ENCODE measurements at regions not wholly inside any gene's neighbourhood (a gene's known extent, or its start where the extent isn't known, plus 50 kb on each side); places are given as distances from the start of the nearest gene placed in this dataset.

DNA sequence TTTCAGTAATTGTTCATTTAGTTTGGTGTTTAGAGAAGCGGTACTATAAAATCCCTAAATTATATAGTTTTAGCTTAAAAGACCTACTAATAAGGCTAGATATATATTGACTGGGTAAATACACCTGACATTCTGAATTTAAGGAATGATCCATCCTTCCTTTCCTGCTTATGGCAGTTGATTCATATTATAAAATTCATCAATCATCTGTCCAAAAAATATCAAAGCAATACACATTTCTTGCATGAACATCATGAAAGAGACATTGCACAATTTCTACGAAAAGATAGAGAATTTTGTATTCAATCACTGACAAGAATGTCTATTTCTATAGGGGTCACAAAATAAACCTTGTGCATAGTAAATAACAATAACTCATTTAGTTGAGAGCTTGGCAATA is 514.9 kb downstream of the SLITRK6 start:
- ChIA-PET POLR2A (no interaction called here), RAD21 (ENCODE audit: unreplicated experiment) (no interaction called here), CTCF (no interaction called here), SMC1A (ENCODE audit: uncharacterized antibody, unreplicated experiment) (interaction anchor here (1.3 kb wide), 1 partner anchor 11 kb away, joined by 3 read pairs; no protein-coding TSS in a partner anchor)
- no peak overlapping the region for H2AFZ ChIP-seq (ENCODE audit: control insufficient read depth, low read depth, low read length)
- ATAC-seq = no peak
- no peaks in the 10 kb centered on the region for H3K36me3 ChIP-seq (ENCODE audit: control insufficient read depth in 2 of 2, insufficient read depth in 2 of 2, low read length in 1 of 2)
- H3K9ac ChIP-seq (ENCODE audit: control insufficient read depth, insufficient read depth, low read length) = no peak overlapping the region
- H3K9me3 ChIP-seq (replicated peaks; ENCODE audit: control insufficient read depth, insufficient read depth, low read length) = no peaks in the 10 kb centered on the region
- BruUV-seq (replicated peaks) = no TSS peak
- no peak overlapping the region for H3K4me3 ChIP-seq
- H3K4me1 ChIP-seq (ENCODE audit: control insufficient read depth, insufficient read depth, low read length) = no peaks in the 10 kb centered on the region
- TF ChIP-seq, protein P1, sequence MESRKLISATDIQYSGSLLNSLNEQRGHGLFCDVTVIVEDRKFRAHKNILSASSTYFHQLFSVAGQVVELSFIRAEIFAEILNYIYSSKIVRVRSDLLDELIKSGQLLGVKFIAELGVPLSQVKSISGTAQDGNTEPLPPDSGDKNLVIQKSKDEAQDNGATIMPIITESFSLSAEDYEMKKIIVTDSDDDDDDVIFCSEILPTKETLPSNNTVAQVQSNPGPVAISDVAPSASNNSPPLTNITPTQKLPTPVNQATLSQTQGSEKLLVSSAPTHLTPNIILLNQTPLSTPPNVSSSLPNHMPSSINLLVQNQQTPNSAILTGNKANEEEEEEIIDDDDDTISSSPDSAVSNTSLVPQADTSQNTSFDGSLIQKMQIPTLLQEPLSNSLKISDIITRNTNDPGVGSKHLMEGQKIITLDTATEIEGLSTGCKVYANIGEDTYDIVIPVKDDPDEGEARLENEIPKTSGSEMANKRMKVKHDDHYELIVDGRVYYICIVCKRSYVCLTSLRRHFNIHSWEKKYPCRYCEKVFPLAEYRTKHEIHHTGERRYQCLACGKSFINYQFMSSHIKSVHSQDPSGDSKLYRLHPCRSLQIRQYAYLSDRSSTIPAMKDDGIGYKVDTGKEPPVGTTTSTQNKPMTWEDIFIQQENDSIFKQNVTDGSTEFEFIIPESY (IDR thresholded peaks at IDR 0.05) = no peak
- TF ChIP-seq RELA (IDR thresholded peaks at IDR 0.05; ENCODE audit: borderline replicate concordance, partially characterized antibody) (no peak), ZNF207 (IDR thresholded peaks at IDR 0.05; ENCODE audit: borderline replicate concordance) (no peak), BACH1 (IDR thresholded peaks at IDR 0.05; ENCODE audit: borderline replicate concordance) (no peak)
- WGBS (ENCODE audit: insufficient coverage, insufficient replicate concordance, low lambda C conversion rate, missing lambda C conversion rate) = 0% methylated on average over 2 of the region's 2 CpGs
- no peaks in the 10 kb centered on the region for H3K27me3 ChIP-seq (replicated peaks in 1 of 2; ENCODE audit: control insufficient read depth in 2 of 2, insufficient read depth in 2 of 2, low read length in 1 of 2)
- no peak overlapping the region for H3K4me2 ChIP-seq (ENCODE audit: control insufficient read depth, insufficient read depth)
- H4K20me1 ChIP-seq (ENCODE audit: control insufficient read depth, insufficient read depth) = no peaks in the 10 kb centered on the region
- no peaks in the 10 kb centered on the region for H3K79me2 ChIP-seq (ENCODE audit: control insufficient read depth, insufficient read depth, low read length)
- H3K27ac ChIP-seq (ENCODE audit: control insufficient read depth, insufficient read depth) = no peak overlapping the region
- intact Hi-C loops (cut with micrococcal nuclease; ENCODE audit: unreplicated experiment) = no loop called here
- DNase-seq (ENCODE audit: low read depth, low spot score) = no peak
- in situ Hi-C loops (cut with MboI) = no loop called here
- FAIRE-seq = no peak

DNA sequence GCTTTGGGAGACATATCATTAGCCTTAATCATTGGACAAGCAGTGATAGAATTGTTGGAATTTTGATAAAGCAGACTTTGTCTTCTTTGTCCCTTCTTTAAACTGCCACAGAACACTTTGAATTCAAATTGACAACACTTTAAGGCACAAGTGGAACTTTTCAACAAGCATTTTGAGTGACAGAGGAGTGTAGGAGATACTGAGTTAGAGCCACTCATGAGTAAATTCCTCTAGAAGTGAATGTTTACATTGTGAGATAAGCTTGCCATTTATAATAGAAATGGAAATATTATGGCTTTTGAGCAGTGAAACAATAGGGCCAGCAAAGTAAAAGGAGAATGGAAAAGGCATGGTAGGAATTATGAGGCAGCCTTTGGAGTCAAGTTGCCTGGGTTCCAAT is 515.8 kb downstream of the SLITRK6 start:
- RAD21 ChIA-PET (ENCODE audit: unreplicated experiment) = no interaction called here
- FAIRE-seq = no peak
- no peak for DNase-seq (ENCODE audit: low read depth, low spot score)
- Histone ChIP-seq H3K4me2 (ENCODE audit: control insufficient read depth, insufficient read depth) (no peak overlapping the region), H4K20me1 (ENCODE audit: control insufficient read depth, insufficient read depth) (no peaks in the 10 kb centered on the region), H3K79me2 (ENCODE audit: control insufficient read depth, insufficient read depth, low read length) (no peaks in the 10 kb centered on the region), H3K9me3 (replicated peaks; ENCODE audit: control insufficient read depth, insufficient read depth, low read length) (no peaks in the 10 kb centered on the region), H3K4me1 (ENCODE audit: control insufficient read depth, insufficient read depth, low read length) (no peaks in the 10 kb centered on the region), H3K4me3 (no peak overlapping the region), H3K9ac (ENCODE audit: control insufficient read depth, insufficient read depth, low read length) (no peak overlapping the region), H3K27me3 (replicated peaks in 1 of 2; ENCODE audit: control insufficient read depth in 2 of 2, insufficient read depth in 2 of 2, low read length in 1 of 2) (no peaks in the 10 kb centered on the region), H3K27ac (ENCODE audit: control insufficient read depth, insufficient read depth) (no peak overlapping the region), H3K36me3 (ENCODE audit: control insufficient read depth in 2 of 2, insufficient read depth in 2 of 2, low read length in 1 of 2) (no peaks in the 10 kb centered on the region), H2AFZ (ENCODE audit: control insufficient read depth, low read depth, low read length) (no peak overlapping the region)
- CTCF ChIA-PET = no interaction called here
- POLR2A ChIA-PET = no interaction called here
- ATAC-seq = no peak
- SMC1A ChIA-PET (ENCODE audit: uncharacterized antibody, unreplicated experiment) = interaction anchor here (0.6 to 1.5 kb wide), 4 partner anchors 8 to 348 kb away, joined by 3 read pairs; no protein-coding TSS in a partner anchor
- BruUV-seq (replicated peaks) = no TSS peak
- intact Hi-C loops (cut with micrococcal nuclease; ENCODE audit: unreplicated experiment) (no loop called here), in situ Hi-C loops (cut with MboI) (no loop called here)
- TF ChIP-seq, protein P2, sequence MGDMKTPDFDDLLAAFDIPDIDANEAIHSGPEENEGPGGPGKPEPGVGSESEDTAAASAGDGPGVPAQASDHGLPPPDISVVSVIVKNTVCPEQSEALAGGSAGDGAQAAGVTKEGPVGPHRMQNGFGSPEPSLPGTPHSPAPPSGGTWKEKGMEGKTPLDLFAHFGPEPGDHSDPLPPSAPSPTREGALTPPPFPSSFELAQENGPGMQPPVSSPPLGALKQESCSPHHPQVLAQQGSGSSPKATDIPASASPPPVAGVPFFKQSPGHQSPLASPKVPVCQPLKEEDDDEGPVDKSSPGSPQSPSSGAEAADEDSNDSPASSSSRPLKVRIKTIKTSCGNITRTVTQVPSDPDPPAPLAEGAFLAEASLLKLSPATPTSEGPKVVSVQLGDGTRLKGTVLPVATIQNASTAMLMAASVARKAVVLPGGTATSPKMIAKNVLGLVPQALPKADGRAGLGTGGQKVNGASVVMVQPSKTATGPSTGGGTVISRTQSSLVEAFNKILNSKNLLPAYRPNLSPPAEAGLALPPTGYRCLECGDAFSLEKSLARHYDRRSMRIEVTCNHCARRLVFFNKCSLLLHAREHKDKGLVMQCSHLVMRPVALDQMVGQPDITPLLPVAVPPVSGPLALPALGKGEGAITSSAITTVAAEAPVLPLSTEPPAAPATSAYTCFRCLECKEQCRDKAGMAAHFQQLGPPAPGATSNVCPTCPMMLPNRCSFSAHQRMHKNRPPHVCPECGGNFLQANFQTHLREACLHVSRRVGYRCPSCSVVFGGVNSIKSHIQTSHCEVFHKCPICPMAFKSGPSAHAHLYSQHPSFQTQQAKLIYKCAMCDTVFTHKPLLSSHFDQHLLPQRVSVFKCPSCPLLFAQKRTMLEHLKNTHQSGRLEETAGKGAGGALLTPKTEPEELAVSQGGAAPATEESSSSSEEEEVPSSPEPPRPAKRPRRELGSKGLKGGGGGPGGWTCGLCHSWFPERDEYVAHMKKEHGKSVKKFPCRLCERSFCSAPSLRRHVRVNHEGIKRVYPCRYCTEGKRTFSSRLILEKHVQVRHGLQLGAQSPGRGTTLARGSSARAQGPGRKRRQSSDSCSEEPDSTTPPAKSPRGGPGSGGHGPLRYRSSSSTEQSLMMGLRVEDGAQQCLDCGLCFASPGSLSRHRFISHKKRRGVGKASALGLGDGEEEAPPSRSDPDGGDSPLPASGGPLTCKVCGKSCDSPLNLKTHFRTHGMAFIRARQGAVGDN (IDR thresholded peaks at IDR 0.05) = no peak
- TF ChIP-seq, protein P3, sequence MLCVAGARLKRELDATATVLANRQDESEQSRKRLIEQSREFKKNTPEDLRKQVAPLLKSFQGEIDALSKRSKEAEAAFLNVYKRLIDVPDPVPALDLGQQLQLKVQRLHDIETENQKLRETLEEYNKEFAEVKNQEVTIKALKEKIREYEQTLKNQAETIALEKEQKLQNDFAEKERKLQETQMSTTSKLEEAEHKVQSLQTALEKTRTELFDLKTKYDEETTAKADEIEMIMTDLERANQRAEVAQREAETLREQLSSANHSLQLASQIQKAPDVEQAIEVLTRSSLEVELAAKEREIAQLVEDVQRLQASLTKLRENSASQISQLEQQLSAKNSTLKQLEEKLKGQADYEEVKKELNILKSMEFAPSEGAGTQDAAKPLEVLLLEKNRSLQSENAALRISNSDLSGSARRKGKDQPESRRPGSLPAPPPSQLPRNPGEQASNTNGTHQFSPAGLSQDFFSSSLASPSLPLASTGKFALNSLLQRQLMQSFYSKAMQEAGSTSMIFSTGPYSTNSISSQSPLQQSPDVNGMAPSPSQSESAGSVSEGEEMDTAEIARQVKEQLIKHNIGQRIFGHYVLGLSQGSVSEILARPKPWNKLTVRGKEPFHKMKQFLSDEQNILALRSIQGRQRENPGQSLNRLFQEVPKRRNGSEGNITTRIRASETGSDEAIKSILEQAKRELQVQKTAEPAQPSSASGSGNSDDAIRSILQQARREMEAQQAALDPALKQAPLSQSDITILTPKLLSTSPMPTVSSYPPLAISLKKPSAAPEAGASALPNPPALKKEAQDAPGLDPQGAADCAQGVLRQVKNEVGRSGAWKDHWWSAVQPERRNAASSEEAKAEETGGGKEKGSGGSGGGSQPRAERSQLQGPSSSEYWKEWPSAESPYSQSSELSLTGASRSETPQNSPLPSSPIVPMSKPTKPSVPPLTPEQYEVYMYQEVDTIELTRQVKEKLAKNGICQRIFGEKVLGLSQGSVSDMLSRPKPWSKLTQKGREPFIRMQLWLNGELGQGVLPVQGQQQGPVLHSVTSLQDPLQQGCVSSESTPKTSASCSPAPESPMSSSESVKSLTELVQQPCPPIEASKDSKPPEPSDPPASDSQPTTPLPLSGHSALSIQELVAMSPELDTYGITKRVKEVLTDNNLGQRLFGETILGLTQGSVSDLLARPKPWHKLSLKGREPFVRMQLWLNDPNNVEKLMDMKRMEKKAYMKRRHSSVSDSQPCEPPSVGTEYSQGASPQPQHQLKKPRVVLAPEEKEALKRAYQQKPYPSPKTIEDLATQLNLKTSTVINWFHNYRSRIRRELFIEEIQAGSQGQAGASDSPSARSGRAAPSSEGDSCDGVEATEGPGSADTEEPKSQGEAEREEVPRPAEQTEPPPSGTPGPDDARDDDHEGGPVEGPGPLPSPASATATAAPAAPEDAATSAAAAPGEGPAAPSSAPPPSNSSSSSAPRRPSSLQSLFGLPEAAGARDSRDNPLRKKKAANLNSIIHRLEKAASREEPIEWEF (IDR thresholded peaks at IDR 0.05; ENCODE audit: insufficient replicate concordance, low read depth, low read length) = no peak
- no peak for TF ChIP-seq ZNF207 (IDR thresholded peaks at IDR 0.05; ENCODE audit: borderline replicate concordance)
